Aorta (tissue), 5 donors: ENCODE measurements at regions not wholly inside any gene's neighbourhood (a gene's known extent, or its start where the extent isn't known, plus 50 kb on each side); places are given as distances from the start of the nearest gene placed in this dataset.

Experiments used
- ATAC-seq: fragments of 200-7000 bp; cut with Tn5 transposase; one replicate; pipeline ENCODE4 v1.9.1; 2022; ENCODE audit warnings: moderate library complexity; ENCODE audit not compliant: low FRiP score
- DNase-seq, 2 donors: peaks; one replicate each; pipeline ENCODE4 v3.0.0-alpha.2; 2020
- H3K27ac ChIP-seq, 2 donors: one replicate each; pipeline ENCODE4 v1.5.1; 2013; ENCODE audit warnings: low read length in 2 of 2, mild to moderate bottlenecking in 2 of 2, moderate library complexity in 2 of 2, control low read depth in 1 of 2, inconsistent platforms in 1 of 2, low read depth in 1 of 2
- H3K27me3 ChIP-seq, 2 donors: one replicate each; pipeline ENCODE4 v1.6.1; 2013; ENCODE audit warnings: control low read depth in 1 of 2, low read length in 1 of 2, mild to moderate bottlenecking in 1 of 2, moderate library complexity in 1 of 2; ENCODE audit not compliant: insufficient read depth in 2 of 2, control insufficient read depth in 1 of 2
- H3K36me3 ChIP-seq, 2 donors: one replicate each; pipeline ENCODE4 v1.6.1; 2013; ENCODE audit warnings: control low read depth in 1 of 2, low read length in 1 of 2, mild to moderate bottlenecking in 1 of 2; ENCODE audit not compliant: insufficient read depth in 2 of 2, control insufficient read depth in 1 of 2
- H3K4me1 ChIP-seq, 2 donors: one replicate each; pipeline ENCODE4 v1.6.1; 2013; ENCODE audit warnings: low read length in 2 of 2, control low read depth in 1 of 2, mild to moderate bottlenecking in 1 of 2, moderate library complexity in 1 of 2; ENCODE audit not compliant: insufficient read depth in 2 of 2, control insufficient read depth in 1 of 2
- H3K4me3 ChIP-seq, 2 donors: one replicate each; pipeline ENCODE4 v1.5.1; 2013; ENCODE audit warnings: low read length in 2 of 2, control low read depth in 1 of 2, mild to moderate bottlenecking in 1 of 2
- H3K9me3 ChIP-seq: one replicate; pipeline ENCODE4 v1.6.1; 2013; ENCODE audit warnings: mild to moderate bottlenecking, low read length; ENCODE audit not compliant: control insufficient read depth
- WGBS, 2 donors: extraction: QIAGEN DNeasy Blood & Tissue Kit; methylation state at CpG; one replicate each; pipeline ENCODE4 v1.1.7; 2013; 5-methylcytosine and 5-hydroxymethylcytosine counted together
- intact Hi-C, 2 donors: fragments of 100-400 bp; cut with DNase I; formaldehyde crosslinking; loops; one replicate each; pipeline versions ENCODE4 v1.14.2 to v1.15.0; 2022
- donor health status: healthy with polysubstance abuse.
- donor health status: Bipolar disorder and iron deficiency.
- donor health status: DM: no; HTN: no; CAD: no.
- donor health status: DM: no; HTN: no; CAD: no.
- donor health status: DM: yes; HTN: yes; CAD: no.

GRCh38 chr3:181564222-181564621 is 147.5 kb upstream of the SOX2 start:
- no peak overlapping the region for H3K27ac ChIP-seq
- no peaks in the 10 kb centered on the region for H3K27me3 ChIP-seq
- intact Hi-C loops = no loop called here

GRCh38 chr3:181561139-181562031 is 150.3 kb upstream of the SOX2 start:
- intact Hi-C loops = no loop called here
- Histone ChIP-seq H3K36me3 (no peaks in the 10 kb centered on the region), H3K9me3 (no peaks in the 10 kb centered on the region), H3K4me1 (no peaks in the 10 kb centered on the region), H3K27ac (no peak overlapping the region), H3K27me3 (no peaks in the 10 kb centered on the region), H3K4me3 (no peak overlapping the region)
- DNase-seq (no peak), ATAC-seq (no peak)
- 45% methylated on average over 12 of the region's 12 CpGs for WGBS, 2 donors

More at GRCh38 chr3:181564222-181564621, 147.5 kb upstream of the SOX2 start:
- H3K4me1 ChIP-seq = no peaks in the 10 kb centered on the region
- no peak for DNase-seq
- no peaks in the 10 kb centered on the region for H3K9me3 ChIP-seq
- H3K4me3 ChIP-seq = no peak overlapping the region
- 60 to 69% methylated on average over 1 of the region's 1 CpG for WGBS, 2 donors
- no peak for ATAC-seq
- no peaks in the 10 kb centered on the region for H3K36me3 ChIP-seq

- Histone ChIP-seq H3K36me3 (no peaks in the 10 kb centered on the region), H3K9me3 (no peaks in the 10 kb centered on the region), H3K4me3 (no peak overlapping the region), H3K27ac (no peak overlapping the region), H3K4me1 (no peaks in the 10 kb centered on the region), H3K27me3 (no peaks in the 10 kb centered on the region)
- ATAC-seq (no peak), DNase-seq (no peak)
- whole genome bisulfite sequencing, 2 donors = 3 to 6% methylated on average over 2 of the region's 2 CpGs
- intact Hi-C loops = no loop called here
Observed at GRCh38 chr3:181558870-181559269, 152.9 kb upstream of the SOX2 start.

GRCh38 chr3:181555681-181556080 is 156.0 kb upstream of the SOX2 start:
- H3K4me3 ChIP-seq = no peak overlapping the region
- H3K27ac ChIP-seq = no peak overlapping the region
- DNase-seq (no peak), ATAC-seq (no peak)
- no peaks in the 10 kb centered on the region for H3K27me3 ChIP-seq
- WGBS, 2 donors = 40% methylated on average over 3 of the region's 3 CpGs
- no peaks in the 10 kb centered on the region for H3K4me1 ChIP-seq
- no peaks in the 10 kb centered on the region for H3K36me3 ChIP-seq
- intact Hi-C loops = no loop called here
- H3K9me3 ChIP-seq = no peaks in the 10 kb centered on the region

GRCh38 chr3:181554233-181554765 is 157.4 kb upstream of the SOX2 start:
- ATAC-seq (no peak), DNase-seq (no peak)
- H3K4me1 ChIP-seq = no peaks in the 10 kb centered on the region
- H3K27me3 ChIP-seq = no peaks in the 10 kb centered on the region
- intact Hi-C loops = no loop called here
- no peaks in the 10 kb centered on the region for H3K9me3 ChIP-seq
- no peak overlapping the region for H3K27ac ChIP-seq
- H3K36me3 ChIP-seq = no peaks in the 10 kb centered on the region
- H3K4me3 ChIP-seq = no peak overlapping the region

GRCh38 chr3:181549266-181549665 is 162.5 kb upstream of the SOX2 start:
- H3K4me3 ChIP-seq = no peak overlapping the region
- no peak overlapping the region for H3K27ac ChIP-seq
- intact Hi-C loops = no loop called here
- H3K4me1 ChIP-seq = no peaks in the 10 kb centered on the region
- ATAC-seq = no peak
- WGBS, 2 donors = 17 to 26% methylated on average over 3 of the region's 3 CpGs
- no peaks in the 10 kb centered on the region for H3K27me3 ChIP-seq
- no peaks in the 10 kb centered on the region for H3K36me3 ChIP-seq
- DNase-seq = no peak
- H3K9me3 ChIP-seq = peaks cover 2% of the 10 kb centered on the region

- no peak for DNase-seq
- Histone ChIP-seq H3K9me3 (peaks cover 2% of the 10 kb centered on the region), H3K27ac (no peak overlapping the region), H3K4me3 (no peak overlapping the region), H3K27me3 (no peaks in the 10 kb centered on the region), H3K36me3 (no peaks in the 10 kb centered on the region), H3K4me1 (no peaks in the 10 kb centered on the region)
- intact Hi-C loops = no loop called here
- 87 to 92% methylated on average over 2 of the region's 2 CpGs for WGBS, 2 donors
- ATAC-seq = no peak
Observed at GRCh38 chr3:181541414-181541813, 170.3 kb upstream of the SOX2 start.

- intact Hi-C loops = no loop called here
- Histone ChIP-seq H3K4me3 (no peak overlapping the region), H3K27ac (no peak overlapping the region), H3K9me3 (peaks cover 1% of the 10 kb centered on the region), H3K4me1 (no peaks in the 10 kb centered on the region), H3K27me3 (no peaks in the 10 kb centered on the region), H3K36me3 (no peaks in the 10 kb centered on the region)
- no peak for ATAC-seq
- DNase-seq = no peak
- WGBS, 2 donors = 38 to 41% methylated on average over 3 of the region's 3 CpGs
Observed at GRCh38 chr3:181534781-181535221, 176.9 kb upstream of the SOX2 start.

GRCh38 chr3:181533811-181534210 is 177.9 kb upstream of the SOX2 start:
- 53 to 65% methylated on average over 4 of the region's 4 CpGs for WGBS, 2 donors
- ATAC-seq (no peak), DNase-seq (no peak)
- intact Hi-C loops = no loop called here
- Histone ChIP-seq H3K27me3 (no peaks in the 10 kb centered on the region), H3K4me1 (no peaks in the 10 kb centered on the region), H3K27ac (no peak overlapping the region), H3K36me3 (no peaks in the 10 kb centered on the region), H3K4me3 (no peak overlapping the region), H3K9me3 (peaks cover 1% of the 10 kb centered on the region)
